Fibroblast of the conjunctiva (primary cell): ENCODE measurements at regions not wholly inside any gene's neighbourhood (a gene's known extent, or its start where the extent isn't known, plus 50 kb on each side); places are given as distances from the start of the nearest gene placed in this dataset.
A peak's percentile ranks its signal among the peaks of the same experiment; 100 is the strongest.
"Not testable (repeated sequence)": the region's sequence is repeated elsewhere in the genome, so short reads cannot be mapped to it uniquely, and the experiment has no call there.

Experiments
- DNase-seq: peaks from one replicate; pipeline ENCODE4 v3.0.0-alpha.2; 2010; ENCODE audit warnings: low read depth

DNA sequence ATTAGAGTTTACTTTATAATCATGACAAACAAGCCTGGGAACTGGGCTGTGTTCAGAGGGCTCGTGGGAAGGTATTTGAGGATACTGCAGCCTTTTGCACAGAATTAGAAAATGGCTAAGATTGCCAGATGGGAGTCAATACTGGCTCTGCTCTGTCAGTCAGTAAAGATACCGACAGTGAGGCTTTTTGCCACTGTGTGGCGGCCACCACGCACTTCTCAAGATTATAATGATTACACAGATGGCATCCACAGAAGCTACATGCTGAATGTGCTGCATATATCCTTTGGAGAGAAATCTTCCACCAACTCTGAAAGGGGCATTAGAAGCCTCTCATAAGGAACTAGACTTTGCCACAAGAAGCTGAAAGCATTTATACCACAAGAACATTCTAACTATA lies 213.4 kb upstream of the PTBP2 start:
- no peak for DNase-seq

DNA sequence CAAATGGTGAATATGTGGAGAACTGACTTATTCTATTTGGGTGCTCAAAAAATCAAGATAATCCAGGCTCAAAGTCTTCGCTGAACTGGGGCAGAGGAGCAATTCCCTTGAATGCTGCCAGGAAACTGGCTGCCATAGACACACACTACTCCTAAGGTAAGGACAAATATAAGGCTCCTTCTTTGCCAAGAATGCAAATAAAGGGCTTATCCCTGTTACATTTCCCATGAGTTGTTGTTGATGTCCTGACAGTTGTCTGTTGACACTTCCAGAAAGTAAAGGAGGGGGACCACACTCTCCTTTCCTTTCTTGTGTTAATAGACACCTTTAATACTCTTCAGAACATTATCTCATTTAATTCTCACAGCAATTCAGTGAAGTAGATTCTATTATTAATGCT lies 212.2 kb upstream of the PTBP2 start:
- DNase-seq: no peak

DNA sequence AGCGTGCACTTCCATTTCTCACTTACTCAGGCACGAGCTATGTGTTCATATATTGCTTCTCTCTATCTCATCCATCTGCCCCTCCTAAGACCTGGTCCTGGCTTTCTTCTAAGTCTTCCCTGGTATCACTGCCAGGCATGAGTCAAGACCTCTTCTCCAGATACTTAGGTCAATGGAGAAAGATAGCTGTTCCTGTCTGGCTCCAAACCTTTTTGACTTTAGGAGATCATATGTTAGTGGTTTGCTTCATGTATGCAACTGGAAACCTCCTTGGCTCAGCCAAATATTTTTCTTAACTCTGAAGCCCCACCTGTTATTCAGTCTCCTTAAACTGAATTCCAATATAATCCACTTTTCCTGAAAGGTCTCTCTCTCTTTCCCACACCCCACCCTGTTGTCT lies 211.6 kb upstream of the PTBP2 start:
- DNase-seq: no peak

DNA sequence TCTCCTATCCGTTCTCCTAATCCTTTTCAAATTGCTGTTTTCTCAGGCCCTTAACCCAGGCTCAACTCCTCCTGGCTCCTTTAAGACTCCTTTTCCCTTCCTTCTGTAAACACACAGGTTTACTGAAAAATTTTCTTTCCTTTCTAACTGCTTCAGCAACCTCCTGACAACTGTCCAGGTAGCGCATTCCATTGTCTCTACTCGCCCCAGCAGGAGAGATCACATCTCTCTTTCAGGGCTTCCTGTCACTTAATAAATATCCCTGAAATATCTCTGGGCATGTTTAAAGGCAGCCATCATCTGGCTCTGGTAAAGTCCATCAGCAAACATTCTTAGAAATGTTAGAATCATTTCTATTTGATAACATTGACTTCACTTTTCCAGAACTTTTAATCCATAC lies 211.2 kb upstream of the PTBP2 start:
- no peak for DNase-seq

DNA sequence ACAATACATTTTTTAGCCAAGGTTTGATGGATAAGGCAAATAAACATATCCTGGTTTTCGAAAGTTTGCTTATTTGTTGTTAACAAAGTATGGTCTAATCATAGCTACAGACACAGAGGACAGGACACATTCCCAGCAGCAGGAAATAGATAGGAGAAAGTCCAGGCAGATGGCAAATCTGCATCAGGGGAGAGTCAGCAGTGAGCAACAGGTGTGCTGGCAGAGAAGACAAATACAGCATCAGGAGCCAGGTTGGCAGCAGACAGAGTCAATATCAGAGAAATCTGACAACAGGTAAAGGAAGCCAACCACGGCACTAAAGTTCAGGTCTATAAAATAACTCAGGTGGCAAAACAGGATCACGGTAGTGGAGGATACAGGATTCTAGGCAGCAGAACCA lies 210.7 kb upstream of the PTBP2 start:
- no peak for DNase-seq

DNA sequence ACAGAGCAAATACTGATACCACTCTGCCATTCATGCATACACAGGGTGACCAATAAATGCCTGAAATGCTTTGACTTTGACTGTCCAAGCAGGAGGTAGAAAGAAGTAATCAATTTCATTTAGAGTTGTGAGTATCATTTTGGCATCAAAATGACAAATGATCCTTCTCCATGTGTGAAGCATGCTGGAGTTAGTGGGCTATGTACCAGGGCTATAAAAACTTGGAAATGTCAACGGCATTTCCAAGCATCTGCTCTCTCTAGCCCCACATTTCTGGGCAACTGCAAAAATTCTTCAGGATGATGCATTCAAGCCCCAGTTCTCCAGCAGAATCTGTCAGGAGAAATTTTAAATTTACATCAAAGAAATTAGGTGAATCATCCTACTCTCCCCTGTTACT lies 208.4 kb upstream of the PTBP2 start:
- no peak for DNase-seq

DNA sequence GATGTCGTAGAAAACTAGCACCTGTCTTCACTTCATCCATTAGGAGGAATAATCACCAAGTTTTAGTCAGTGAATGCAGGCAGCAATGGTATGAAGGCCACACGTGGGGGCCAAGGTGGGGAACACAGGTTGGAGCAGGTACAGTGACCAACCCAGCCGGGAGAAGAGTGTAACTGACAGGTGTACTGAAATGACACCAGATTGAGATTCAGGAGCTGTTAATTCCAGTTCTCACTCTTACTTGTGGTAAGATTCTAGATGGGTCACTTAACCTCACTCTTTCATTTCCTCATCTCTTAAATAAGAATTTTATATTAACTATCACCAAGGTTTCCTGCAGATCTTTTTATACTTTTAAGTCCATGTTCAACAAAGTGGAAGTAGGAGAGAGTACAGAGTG lies 206.2 kb upstream of the PTBP2 start:
- no peak for DNase-seq

DNA sequence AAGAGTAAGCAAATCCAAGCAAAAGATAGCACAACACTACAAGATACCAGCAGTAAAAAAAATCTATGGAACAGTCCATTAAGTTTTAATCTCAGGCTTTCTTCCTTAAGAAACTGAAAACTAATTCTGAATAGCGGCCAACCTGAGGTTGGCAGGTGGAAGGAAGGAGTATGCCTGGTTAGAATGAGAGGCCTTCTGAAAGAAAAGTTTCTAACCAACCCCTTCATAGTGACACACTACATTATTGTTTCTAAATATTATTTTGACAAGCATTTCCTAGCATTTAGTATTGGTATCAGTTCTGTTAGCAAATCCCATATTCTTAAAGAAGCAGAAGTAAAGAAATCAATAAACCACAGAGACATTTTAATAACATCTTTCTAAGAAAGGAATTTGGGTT lies 205.7 kb upstream of the PTBP2 start:
- no peak for DNase-seq

DNA sequence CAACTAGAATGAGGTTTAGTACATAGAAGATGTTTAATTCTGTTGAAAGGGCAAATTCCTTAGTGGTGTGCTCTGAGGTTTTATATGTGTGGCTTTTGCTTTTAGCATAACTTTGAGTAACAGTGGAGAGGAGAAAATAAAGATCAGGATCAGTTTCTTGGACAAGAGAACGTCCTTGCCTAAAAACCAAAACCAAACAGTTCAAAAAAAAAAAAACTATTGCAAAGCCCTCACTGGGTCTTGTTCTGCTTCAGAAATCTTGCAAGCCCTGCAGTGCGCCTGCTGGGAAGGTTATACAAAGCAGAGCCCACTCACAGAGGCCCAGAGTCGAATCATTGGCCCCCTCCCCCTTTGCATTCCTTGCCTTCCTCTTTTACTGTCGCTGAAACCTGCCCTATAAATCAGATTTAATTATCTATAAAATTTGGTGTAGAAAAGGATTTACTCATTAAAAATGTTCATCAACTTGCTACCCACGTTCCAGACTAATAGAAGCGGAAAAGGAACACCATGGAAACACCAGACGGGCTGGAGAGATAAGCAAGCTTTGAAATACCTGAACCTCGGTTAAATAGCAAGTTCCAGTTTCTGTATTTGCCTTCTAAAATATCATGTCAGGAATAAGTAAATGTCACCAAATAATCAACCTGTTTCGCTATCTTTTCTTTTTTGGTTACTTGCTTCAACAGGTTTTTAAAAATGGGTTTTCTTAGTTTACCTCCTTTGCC lies 201.6 kb upstream of the PTBP2 start:
- no peak for DNase-seq

DNA sequence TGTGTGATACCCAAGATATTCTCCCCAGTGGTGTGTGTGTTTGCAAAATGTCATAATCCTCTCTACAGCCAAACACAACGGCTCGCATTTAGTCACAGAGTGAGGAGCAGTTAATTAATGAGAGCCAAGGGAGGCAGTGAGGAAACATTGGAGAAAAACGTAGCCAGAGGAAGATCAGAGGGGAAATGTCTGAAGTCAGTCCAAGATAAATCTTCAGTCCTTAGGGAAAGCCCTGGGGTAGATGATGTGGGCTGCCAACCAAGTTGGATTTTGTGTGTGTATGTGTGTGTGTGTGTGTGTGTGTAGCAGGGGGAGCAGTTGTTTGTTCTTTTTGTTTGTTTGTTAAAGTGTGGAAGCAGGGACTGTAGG lies 201.0 kb upstream of the PTBP2 start:
- DNase-seq: no peak

DNA sequence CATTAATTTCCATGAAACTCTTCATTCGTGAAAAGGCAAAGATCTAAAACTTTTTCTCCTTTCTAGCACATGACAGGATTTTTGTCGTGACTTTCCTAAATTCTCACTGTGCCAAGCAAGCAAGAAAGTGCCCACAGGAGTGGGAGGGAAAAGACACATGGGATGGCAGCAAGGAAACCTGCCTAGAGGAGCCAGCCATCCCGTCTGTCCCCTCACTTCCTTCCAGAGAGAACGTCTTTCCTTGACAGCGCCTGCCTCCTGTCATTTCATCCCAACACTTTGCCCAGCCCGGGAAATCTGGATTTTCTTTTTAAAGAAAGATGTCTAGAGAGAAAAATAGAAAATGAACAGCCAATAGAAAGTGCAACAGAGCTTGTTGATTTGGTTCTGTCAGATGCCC lies 200.6 kb upstream of the PTBP2 start:
- no peak for DNase-seq

DNA sequence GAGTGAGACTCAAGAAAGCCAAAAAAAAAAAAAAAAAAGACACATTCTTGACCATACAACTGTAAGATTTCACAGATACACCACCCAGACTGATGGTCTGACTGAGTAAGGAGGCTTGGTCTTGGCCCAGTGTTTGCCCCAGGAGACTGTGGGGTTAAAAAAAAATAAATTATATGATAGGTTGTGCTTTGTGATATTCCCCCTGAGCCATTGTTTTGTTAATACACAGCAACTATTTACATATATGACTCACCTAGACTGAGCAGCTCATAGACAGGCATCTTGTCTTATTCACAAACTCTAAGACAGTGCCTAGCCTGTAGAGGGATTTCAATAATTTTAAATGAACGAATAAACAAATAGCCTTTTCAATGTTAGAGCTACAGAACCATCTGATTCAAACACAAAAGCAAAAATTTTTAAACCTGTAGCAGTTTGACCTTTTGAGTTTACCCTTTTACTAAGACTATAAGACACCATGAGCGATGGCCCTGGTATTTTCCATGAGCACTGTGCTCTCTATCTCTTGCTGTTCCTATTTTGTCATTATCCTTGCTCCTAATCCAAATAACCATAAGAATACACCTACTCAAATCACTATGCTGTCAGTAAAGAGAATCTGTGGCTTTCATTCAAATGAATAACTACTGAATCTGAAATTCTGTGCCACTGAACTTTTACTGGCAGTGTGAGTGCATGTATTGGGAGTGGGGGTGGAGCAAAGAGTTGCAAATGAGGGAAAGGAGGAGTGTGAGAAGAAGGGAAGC lies 199.4 kb upstream of the PTBP2 start:
- DNase-seq: no peak

DNA sequence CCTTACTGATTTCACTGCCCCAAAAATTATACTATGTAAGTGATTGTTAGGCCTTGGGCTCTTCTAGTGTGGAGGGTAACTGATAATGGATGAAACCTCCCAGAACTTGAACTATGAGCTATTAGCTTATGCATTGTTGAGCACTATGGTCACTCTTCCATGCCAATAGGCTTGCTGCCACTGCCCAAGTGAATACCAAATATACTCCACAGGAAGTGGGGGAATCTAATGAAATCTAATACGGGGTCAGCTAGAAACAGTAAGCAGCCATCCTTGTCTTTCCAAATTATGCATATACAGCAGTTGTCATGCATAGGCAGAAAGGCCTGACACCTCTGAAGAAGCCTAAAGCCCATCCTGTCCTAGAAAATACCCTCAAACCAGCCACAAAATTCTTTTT lies 198.7 kb upstream of the PTBP2 start:
- no peak for DNase-seq

DNA sequence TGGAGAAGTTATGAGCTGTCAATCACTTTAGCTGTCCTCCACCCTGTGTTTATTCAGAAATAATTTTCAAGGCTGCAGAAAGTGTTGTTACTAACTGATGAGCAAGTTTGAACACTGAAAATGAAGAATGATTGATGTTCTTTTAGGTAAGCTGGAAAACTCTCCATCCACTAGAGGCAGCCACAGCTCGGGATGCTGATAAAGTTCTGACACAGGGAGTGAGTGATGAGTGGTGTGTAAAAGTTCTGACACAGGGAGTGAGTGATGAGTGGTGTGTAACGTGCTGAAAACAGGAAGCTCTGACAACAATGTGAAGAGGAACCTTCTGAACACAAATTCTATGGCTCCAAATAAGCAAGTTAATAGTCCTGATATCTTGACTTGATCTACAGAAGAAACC lies 197.5 kb upstream of the PTBP2 start:
- DNase-seq: no peak

DNA sequence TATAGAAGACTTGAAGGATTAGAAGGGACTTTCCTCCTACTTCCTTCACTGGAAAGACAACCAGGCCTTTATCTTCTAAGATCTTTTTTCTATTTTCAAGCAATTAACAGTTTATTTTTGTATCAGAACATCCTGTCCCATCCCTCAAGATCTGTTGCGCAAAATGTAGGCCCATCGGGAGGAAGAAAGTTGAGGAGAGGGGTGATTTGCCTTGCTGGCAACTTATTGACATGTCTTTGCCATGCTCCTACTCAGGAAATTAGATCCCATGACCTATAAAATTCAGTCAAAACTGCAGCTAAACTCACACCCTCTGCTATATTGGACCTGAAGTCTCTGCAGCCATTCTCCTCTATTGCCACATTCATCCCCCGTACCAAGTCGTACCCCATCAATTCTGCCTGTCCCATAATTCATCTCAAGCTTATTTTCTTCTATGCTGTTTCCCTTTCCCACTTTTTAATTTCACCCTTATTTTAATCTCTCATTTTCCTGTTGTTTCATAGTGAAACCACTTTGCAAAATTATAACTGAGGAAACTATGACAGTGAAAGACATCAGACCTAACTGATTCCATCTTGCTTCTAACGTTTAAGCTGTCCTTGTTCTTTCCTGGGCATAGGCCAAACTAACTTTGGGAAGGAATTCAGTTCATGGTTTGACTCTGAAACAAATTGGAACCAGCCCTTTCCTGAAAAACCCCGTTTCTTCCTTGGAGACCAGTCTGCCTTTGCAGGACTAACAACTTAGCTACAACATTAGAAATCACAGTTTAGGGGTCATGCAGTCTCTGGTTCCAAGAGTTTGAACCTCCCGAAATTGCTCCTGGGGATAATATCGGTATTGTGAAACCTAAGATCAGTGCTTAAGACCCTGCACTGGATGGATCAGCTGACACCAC lies 195.7 kb upstream of the PTBP2 start:
- DNase-seq: no peak

DNA sequence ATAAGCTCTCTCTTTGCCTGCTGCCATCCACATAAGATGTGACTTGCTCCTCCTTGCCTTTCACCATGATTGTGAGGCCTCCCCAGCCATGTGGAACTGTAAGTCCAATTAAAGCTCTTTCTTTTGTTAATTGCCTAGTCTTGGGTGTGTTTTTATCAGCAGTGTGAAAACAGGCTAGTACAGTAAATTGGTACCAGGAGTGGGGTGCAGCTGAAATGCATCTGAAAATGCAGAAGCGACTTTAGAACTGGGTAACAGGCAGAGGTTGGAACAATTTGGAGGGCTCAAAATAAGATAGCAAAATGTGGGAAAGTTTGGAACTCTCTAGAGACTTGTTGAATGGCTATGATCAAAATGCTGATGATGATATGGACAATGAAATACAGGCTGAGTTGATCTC lies 192.9 kb upstream of the PTBP2 start:
- not testable (repeated sequence) for DNase-seq

DNA sequence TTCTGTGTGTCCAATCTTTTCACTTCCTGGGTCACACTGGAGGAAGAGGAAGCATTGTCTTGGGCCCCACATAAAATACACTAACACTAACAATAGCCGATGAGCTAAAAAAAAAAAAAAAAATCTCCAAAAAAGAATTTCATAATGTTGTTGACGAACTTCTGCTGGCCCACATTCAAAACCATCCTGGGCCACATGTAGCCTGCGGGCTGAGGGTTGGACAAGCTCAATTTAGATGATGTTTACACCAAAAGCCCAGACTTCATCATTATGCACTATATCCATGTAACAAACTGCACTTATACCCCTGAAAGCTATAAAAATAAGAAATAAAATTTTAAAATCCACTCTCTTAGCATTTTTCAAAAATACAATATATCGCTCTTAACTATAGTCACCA lies 187.8 kb upstream of the PTBP2 start:
- no peak for DNase-seq

DNA sequence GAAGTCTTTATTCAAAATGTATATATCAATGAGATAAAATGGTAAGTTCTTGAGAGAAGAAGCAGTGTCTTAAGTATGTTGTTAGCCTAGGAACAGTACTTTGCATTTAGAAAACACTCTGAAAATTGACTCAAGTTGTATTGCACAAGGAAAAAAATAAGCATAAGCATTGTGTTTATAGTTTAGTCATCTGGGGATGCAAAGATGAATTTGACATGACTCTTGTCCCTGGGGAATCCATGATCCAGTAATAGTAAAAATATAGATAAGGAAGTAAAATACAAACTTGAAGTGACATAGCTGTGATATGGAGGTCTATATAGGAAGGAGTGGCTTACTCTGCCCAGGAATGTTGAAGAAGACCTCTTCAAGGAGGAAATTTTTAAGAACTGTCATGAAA lies 185.0 kb upstream of the PTBP2 start:
- no peak for DNase-seq

DNA sequence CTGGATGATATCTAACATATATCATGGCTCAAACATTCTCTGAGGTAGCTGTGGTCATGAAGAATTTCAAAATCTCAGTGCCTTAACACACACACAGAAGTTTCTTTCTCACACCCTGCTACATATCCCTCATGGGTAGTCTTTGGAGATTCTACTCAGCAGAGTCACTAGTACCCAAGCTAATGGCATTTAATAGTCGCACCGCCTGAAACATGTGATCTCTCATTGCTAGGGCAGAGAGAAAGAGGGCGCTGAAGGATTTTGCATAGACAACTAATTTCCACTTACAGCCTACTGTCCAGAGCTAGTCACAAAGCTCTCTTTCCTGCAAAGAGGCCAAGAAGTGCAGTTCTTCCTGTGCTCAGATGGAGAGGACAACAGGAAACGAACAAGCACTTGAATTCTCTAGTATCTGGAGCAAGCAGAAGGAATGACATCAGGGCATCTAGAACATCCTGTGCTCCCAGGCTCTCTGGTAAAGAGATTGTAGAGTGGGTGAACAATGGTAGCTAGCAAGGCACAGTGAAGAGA lies 183.4 kb upstream of the PTBP2 start:
- peak; percentile 80 for DNase-seq

DNA sequence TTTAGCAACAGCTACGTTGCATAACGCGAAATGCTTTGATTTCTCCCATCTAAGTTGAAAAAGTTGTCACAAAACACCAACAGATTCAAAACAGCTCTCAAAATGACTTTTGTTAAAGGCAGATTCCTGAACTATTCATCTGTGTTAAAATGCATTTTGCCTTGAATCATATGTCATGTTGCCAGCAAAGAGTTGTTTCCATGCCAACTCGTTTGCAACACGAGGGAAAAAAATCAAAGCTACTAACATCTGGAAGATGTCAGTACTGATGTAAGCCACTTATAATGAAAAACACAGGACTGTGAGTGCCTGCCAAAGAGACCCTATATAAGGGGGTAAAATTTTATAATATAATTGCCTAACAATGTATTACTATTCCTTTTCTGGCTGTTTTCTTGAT lies 182.7 kb upstream of the PTBP2 start:
- peak; percentile 98 for DNase-seq

DNA sequence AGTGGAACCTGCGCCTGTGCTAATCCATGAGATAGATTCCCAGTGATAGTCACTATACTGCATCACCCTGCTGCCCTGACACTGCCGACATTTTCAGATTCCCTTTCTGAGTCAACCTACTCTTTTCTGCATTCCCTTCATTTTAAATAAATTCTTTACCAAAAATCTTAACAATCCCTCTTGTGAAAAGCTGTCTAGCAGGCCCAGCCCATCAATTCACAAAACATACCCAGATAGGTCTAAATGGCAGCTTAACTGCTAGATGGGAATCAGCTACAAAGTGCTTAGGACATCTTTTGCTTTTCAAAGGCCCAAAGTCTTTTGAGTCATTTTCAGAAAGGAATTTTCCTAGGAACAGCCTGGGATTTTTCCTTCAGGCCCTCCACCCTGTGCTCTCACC lies 180.1 kb upstream of the PTBP2 start:
- DNase-seq: no peak

DNA sequence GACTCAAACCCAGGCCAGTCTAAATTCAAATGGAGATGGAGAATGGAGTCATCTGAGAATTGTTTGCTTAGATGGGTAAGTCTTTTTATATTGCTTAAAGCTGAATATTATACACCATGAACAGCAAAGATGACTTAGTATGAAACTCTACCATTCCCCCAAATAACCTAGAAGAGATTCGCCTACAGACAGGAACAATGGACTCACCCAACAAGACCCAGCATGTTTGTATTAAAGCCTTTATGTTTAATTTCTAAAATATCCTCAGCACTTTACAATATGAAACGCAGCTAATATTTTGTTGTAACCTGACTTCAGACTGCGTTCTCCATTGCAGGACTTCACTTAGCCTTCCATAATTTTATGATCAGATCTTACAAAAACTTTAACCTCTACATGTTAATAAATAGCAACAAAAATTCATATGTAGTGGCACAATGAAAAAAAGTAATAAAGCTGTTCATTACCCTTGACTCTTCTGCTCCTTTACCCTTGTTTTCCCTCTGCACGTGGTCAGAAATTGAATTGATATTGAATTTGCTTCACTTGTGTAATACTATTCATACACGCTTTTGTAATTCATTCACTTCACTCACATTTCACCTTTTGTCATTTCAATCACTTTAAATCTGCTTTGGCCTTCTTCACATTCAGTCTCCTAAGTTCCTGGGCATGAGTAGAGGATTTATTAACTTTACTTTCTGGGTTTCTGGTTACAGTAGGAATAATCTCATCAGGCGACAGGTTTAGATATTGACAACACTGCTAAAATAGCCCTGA lies 177.3 kb upstream of the PTBP2 start:
- no peak for DNase-seq
